GM12875 (cell line): ENCODE measurements at regions not wholly inside any gene's neighbourhood (a gene's known extent, or its start where the extent isn't known, plus 50 kb on each side); places are given as distances from the start of the nearest gene placed in this dataset.

ENCODE experiments used
- H3K4me3 ChIP-seq: one replicate; pipeline ENCODE4 v1.5.1; 2011; ENCODE audit warnings: low read depth, low read length, control low read depth
- TF ChIP-seq, protein P1 (sequence below): IDR thresholded peaks from 2 replicates; pipeline ENCODE4 v1.5.1; 2011; ENCODE audit warnings: low read depth, mild to moderate bottlenecking, control low read depth, inconsistent platforms, low read length, moderate library complexity, borderline replicate concordance; ENCODE audit not compliant: insufficient read depth

DNA sequence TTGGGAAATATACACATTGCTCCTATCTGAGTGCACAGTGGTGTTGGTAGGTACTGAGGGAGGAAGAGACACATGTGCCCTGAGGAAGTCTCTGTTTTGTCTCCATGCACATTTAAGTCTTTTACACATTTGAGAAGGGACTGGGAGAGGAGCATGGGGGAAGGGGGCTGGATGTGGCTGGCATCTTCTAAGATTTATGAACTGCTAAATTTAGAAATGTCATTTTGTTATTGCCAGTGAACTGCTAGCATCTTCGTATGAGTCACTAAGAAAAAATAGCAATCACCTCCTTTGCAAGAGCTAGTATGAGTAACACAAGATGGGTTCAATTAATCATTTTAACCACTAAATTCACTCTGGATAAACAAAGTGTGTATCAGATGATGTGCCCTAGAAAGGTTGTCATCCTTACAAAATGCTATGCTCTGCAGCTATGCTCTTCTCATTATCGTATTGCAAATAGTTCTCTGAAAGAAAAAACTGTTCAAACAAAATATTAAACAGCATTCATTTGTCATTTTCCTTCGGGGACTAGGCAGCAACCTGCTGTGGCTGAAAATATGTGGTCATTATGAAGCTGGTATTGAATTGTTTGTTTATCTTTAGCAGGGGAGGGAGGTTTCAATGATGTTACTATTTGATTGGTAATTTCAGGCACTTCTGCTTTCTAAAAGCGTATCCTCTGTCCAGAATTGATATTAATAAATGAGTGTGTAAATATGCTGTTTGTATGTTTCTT, 236.5 kb downstream of the DMRTA1 start:
- TF ChIP-seq, protein P1, sequence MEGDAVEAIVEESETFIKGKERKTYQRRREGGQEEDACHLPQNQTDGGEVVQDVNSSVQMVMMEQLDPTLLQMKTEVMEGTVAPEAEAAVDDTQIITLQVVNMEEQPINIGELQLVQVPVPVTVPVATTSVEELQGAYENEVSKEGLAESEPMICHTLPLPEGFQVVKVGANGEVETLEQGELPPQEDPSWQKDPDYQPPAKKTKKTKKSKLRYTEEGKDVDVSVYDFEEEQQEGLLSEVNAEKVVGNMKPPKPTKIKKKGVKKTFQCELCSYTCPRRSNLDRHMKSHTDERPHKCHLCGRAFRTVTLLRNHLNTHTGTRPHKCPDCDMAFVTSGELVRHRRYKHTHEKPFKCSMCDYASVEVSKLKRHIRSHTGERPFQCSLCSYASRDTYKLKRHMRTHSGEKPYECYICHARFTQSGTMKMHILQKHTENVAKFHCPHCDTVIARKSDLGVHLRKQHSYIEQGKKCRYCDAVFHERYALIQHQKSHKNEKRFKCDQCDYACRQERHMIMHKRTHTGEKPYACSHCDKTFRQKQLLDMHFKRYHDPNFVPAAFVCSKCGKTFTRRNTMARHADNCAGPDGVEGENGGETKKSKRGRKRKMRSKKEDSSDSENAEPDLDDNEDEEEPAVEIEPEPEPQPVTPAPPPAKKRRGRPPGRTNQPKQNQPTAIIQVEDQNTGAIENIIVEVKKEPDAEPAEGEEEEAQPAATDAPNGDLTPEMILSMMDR = no peak
- H3K4me3 ChIP-seq = no peak overlapping the region

DNA sequence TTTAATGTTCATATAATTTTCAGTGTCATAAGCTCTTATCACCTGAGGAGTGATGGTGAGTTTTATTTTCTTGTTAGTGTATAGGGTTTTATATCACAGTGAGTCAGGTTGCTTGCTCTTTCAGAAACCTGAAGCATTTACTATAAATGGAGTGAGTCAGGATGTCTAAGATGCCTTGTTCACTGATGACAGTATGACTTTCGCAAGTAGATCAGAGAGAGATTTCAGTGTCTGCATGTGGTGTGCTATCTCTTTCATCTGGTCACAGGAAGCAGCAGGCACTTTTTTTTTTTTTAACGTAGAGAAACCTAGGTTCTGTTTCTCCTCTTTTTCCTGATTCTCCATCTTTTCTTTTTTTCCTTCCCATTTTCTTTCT, 237.1 kb downstream of the DMRTA1 start:
- H3K4me3 ChIP-seq = no peak overlapping the region
- TF ChIP-seq, protein P1 = no peak

DNA sequence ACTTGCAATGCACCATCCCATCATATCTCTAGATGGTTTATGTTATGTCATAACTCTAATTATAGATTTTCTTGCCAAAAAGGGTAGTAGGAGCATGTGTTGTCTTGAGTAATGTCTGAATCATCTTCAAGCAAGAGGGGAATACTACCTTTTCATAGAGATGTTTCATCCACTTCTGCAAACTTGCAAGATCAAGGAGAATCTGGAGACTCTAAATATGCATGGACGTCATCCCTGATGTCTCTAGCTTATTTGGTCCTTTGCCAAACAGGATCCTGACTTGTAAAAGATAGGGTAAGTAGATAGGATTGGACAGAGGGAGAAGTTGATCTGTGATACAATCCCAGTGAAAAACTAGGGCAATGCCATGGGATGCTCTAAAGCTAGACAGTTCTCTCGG, 246.5 kb downstream of the DMRTA1 start:
- TF ChIP-seq, protein P1 = no peak
- no peak overlapping the region for H3K4me3 ChIP-seq

DNA sequence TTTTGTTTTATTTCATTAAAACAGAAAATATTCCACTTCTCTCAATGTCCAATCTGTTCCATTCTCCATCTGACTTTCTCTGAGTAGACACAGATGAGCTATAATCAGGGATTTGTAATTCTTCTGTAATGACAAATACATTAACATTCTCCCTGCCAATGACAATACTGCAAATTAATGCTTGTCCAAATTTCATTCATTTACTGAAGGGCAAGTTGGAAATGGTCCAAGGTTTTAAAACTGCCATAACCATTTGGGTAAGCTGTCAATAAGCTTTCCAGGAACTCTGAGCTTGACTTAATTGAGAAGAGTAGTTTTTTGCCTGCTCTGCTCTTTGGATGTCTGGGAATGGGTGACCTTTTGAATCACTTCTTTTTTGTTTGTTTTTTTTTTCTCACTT, 253.5 kb downstream of the DMRTA1 start:
- no peak overlapping the region for H3K4me3 ChIP-seq
- TF ChIP-seq, protein P1 = no peak

DNA sequence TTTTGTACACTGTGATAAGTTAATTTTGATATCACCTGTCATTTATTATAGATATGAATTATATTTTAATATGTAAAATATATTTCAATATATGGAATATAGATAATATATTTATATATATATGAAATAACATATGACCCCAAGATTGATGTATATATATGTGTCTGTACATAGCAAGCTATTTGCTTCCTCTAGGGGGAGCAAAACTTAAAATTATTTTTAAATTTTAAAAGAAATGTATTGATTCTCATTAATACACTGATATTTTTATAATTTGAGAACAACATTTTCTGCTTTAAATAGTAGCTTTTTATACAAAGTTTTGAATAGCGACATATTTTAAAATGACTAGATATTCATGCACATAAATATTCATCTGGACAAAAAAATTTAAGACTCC, 272.0 kb downstream of the DMRTA1 start:
- H3K4me3 ChIP-seq = no peak overlapping the region
- TF ChIP-seq, protein P1 = no peak

DNA sequence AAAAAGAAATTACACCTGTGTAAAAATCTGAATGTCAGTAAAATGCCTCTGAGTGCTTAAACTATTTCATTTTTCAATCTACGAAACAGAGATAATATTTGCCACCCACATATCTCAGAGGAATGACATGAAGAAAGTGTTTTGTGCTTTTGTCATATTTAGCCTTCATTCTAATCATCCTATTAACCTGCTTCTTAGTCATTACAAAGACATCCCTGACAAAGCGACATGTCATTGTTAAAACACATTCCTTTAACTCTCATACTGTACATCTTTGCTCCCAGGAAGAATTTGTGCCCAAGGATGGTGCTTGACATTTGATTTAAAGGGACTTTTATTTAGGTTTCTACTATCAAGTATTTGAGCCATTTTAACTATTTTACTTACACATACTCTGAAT, 275.9 kb downstream of the DMRTA1 start:
- H3K4me3 ChIP-seq = no peak overlapping the region
- TF ChIP-seq, protein P1 = no peak

- TF ChIP-seq, protein P1 = no peak
- H3K4me3 ChIP-seq = no peak overlapping the region
Measured at GRCh38 chr9:22731786-22732185, 285.2 kb downstream of the DMRTA1 start.
